Fibroblast of mammary gland (primary cell): ENCODE measurements at regions not wholly inside any gene's neighbourhood (a gene's known extent, or its start where the extent isn't known, plus 50 kb on each side); places are given as distances from the start of the nearest gene placed in this dataset.

Experiments used
- DNase-seq: peaks from one replicate; pipeline ENCODE4 v3.0.0-alpha.2; 2010; ENCODE audit warnings: low read depth
- H3K4me3 ChIP-seq: 2 replicates; pipeline ENCODE4 v1.5.1; 2011; ENCODE audit warnings: low read depth, mild to moderate bottlenecking, low read length, moderate library complexity; ENCODE audit not compliant: control insufficient read depth
- CTCF ChIP-seq: conservative IDR thresholded peaks from 2 replicates; pipeline ENCODE4 v1.5.1; 2011; ENCODE audit warnings: low read depth, low read length, inconsistent platforms; ENCODE audit not compliant: control insufficient read depth, insufficient read depth

GRCh38 chr6:98498866-98499265 is 335.5 kb upstream of the POU3F2 start:
- no peak for DNase-seq
- TF ChIP-seq CTCF: no peak
- no peak overlapping the region for H3K4me3 ChIP-seq

- TF ChIP-seq CTCF: no peak
- no peak for DNase-seq
- no peak overlapping the region for H3K4me3 ChIP-seq
Observed at GRCh38 chr6:98514073-98514720, 320.2 kb upstream of the POU3F2 start.

GRCh38 chr6:98514796-98515195 is 319.6 kb upstream of the POU3F2 start:
- no peak for DNase-seq
- H3K4me3 ChIP-seq: no peak overlapping the region
- no peak for TF ChIP-seq CTCF

- no peak overlapping the region for H3K4me3 ChIP-seq
- DNase-seq: no peak
- no peak for TF ChIP-seq CTCF
Observed at GRCh38 chr6:98516206-98516605, 318.2 kb upstream of the POU3F2 start.

- DNase-seq: no peak
- no peak for TF ChIP-seq CTCF
- no peak overlapping the region for H3K4me3 ChIP-seq
Observed at GRCh38 chr6:98516866-98517265, 317.5 kb upstream of the POU3F2 start.

- H3K4me3 ChIP-seq: no peak overlapping the region
- no peak for DNase-seq
- no peak for TF ChIP-seq CTCF
Observed at GRCh38 chr6:98525860-98526259, 308.5 kb upstream of the POU3F2 start.

GRCh38 chr6:98526465-98526864 is 307.9 kb upstream of the POU3F2 start:
- no peak overlapping the region for H3K4me3 ChIP-seq
- no peak for TF ChIP-seq CTCF
- DNase-seq: no peak
